ENCODE measurements at regions not wholly inside any gene's neighbourhood (a gene's known extent, or its start where the extent isn't known, plus 50 kb on each side); places are given as distances from the start of the nearest gene placed in this dataset.

GRCh38 chr20:58040447-58041290 lies 187.8 kb downstream of the ANKRD60 start:
- H3K27me3 ChIP-seq: peaks cover 0 to 6% (median 0%) of the 10 kb centered on the region in 7 donors
- no peak overlapping the region for H3K4me3 ChIP-seq
- no peak for DNase-seq
- H3K27ac ChIP-seq: no peak overlapping the region
- no peaks in the 10 kb centered on the region for H3K9me3 ChIP-seq
- intact Hi-C loops (cut with DNase I): no loop called here
- 78 to 83% methylated on average over 15 of the region's 15 CpGs for WGBS, 2 donors
- H3K4me1 ChIP-seq: peaks cover 0 to 24% (median 0%) of the 10 kb centered on the region in 9 donors
- no peaks in the 10 kb centered on the region for H3K36me3 ChIP-seq
- no peak for ATAC-seq
- TF ChIP-seq CTCF (IDR thresholded peaks at IDR 0.05): no peak

GRCh38 chr20:58039274-58040092 lies 189.0 kb downstream of the ANKRD60 start:
- no peak overlapping the region for H3K27ac ChIP-seq
- H3K36me3 ChIP-seq: no peaks in the 10 kb centered on the region
- intact Hi-C loops (cut with DNase I): no loop called here
- peak in 1 of 2 donors; percentile 43 for DNase-seq
- H3K4me1 ChIP-seq: peaks cover 0 to 24% (median 0%) of the 10 kb centered on the region in 9 donors
- peaks cover 0 to 6% (median 4%) of the 10 kb centered on the region in 7 donors for H3K27me3 ChIP-seq
- H3K4me3 ChIP-seq: no peak overlapping the region
- no peaks in the 10 kb centered on the region for H3K9me3 ChIP-seq
- WGBS, 2 donors: 66 to 73% methylated on average over 26 of the region's 26 CpGs
- TF ChIP-seq CTCF (IDR thresholded peaks at IDR 0.05): no peak
- peak in 6 of 8 donors; percentile 8 to 54 (median 34) for ATAC-seq

GRCh38 chr20:58038123-58038654 lies 190.3 kb downstream of the ANKRD60 start:
- H3K36me3 ChIP-seq: no peaks in the 10 kb centered on the region
- no peak overlapping the region for H3K27ac ChIP-seq
- no peak for TF ChIP-seq CTCF (IDR thresholded peaks at IDR 0.05)
- H3K27me3 ChIP-seq: peaks cover 0 to 5% (median 4%) of the 10 kb centered on the region in 7 donors
- intact Hi-C loops (cut with DNase I): no loop called here
- H3K4me1 ChIP-seq: peaks cover 0 to 16% (median 0%) of the 10 kb centered on the region in 9 donors
- peaks cover 0 to 8% (median 0%) of the 10 kb centered on the region in 11 donors for H3K9me3 ChIP-seq
- DNase-seq (no peak), ATAC-seq (peak in 1 of 8 donors; percentile 34)
- no peak overlapping the region for H3K4me3 ChIP-seq
- WGBS, 2 donors: 77 to 79% methylated on average over 9 of the region's 9 CpGs

GRCh38 chr20:58037631-58038030 lies 190.8 kb downstream of the ANKRD60 start:
- ATAC-seq: no peak
- H3K27ac ChIP-seq: no peak overlapping the region
- intact Hi-C loops (cut with DNase I): no loop called here
- H3K9me3 ChIP-seq: peaks cover 0 to 8% (median 0%) of the 10 kb centered on the region in 11 donors
- H3K27me3 ChIP-seq: peaks cover 0 to 9% (median 0%) of the 10 kb centered on the region in 7 donors
- WGBS, 2 donors: 86 to 92% methylated on average over 2 of the region's 2 CpGs
- no peaks in the 10 kb centered on the region for H3K36me3 ChIP-seq
- no peak for DNase-seq
- peaks cover 0 to 15% (median 0%) of the 10 kb centered on the region in 9 donors for H3K4me1 ChIP-seq
- TF ChIP-seq CTCF (IDR thresholded peaks at IDR 0.05): no peak
- H3K4me3 ChIP-seq: no peak overlapping the region

Measured in heart right ventricle (tissue), 16 donors.